Erythroblast (primary cell): ENCODE measurements at regions not wholly inside any gene's neighbourhood (a gene's known extent, or its start where the extent isn't known, plus 50 kb on each side); places are given as distances from the start of the nearest gene placed in this dataset.

Experiments
- GATA1 ChIP-seq: IDR thresholded peaks from 2 replicates; pipeline ENCODE4 v1.6.1; 2011; ENCODE audit warnings: low read depth, mild to moderate bottlenecking, control low read depth, low read length, moderate library complexity
- POLR2A ChIP-seq: IDR thresholded peaks from 2 replicates; pipeline ENCODE4 v1.6.1; 2011; ENCODE audit warnings: mild to moderate bottlenecking, low read length

- TF ChIP-seq POLR2A (no peak), GATA1 (no peak)
Observed at GRCh38 chr18:73848656-73849055, 299.0 kb downstream of the FBXO15 start.
